Ovary (tissue), 7 donors: ENCODE measurements at regions not wholly inside any gene's neighbourhood (a gene's known extent, or its start where the extent isn't known, plus 50 kb on each side); places are given as distances from the start of the nearest gene placed in this dataset.

Experiments
- DNase-seq, 5 donors: peaks; one replicate each; pipeline ENCODE4 v3.0.0-alpha.2; 2019 to 2020
- H3K27ac ChIP-seq, 2 donors: fragments of 200-600 bp; one replicate each; pipeline versions ENCODE4 v1.5.1 to v1.8.0; 2019 to 2022
- H3K27me3 ChIP-seq: fragments of 200-600 bp; one replicate; pipeline ENCODE4 v1.8.0; 2022
- H3K36me3 ChIP-seq: fragments of 200-600 bp; sonication (generic); one replicate; pipeline ENCODE4 v1.5.1; 2019
- H3K4me1 ChIP-seq: one replicate; pipeline ENCODE4 v1.8.1; 2013; ENCODE audit warnings: mild to moderate bottlenecking, moderate library complexity; ENCODE audit not compliant: insufficient read depth
- H3K4me3 ChIP-seq: fragments of 200-600 bp; sonication (generic); one replicate; pipeline ENCODE4 v1.5.1; 2017
- H3K9me3 ChIP-seq, 2 donors: fragments of 200-600 bp in 1 of 2; sonication (generic) in 1 of 2; one replicate each; pipeline versions ENCODE4 v1.5.1 to v1.8.1; 2013 to 2019; ENCODE audit warnings: mild to moderate bottlenecking in 1 of 2, moderate library complexity in 1 of 2
- EP300 ChIP-seq: sonication (generic); formaldehyde crosslinking; IDR thresholded peaks from one replicate; pipeline ENCODE4 v1.6.1; 2017; ENCODE audit warnings: antibody characterized with exemption
- POLR2A ChIP-seq: fragments of 450-650 bp; IDR thresholded peaks from one replicate; pipeline ENCODE4 v1.6.1; 2017; ENCODE audit warnings: antibody characterized with exemption, mild to moderate bottlenecking, moderate library complexity
- WGBS, 3 donors: extraction: QIAGEN DNeasy Blood & Tissue Kit in 1 of 3; methylation state at CpG; one replicate each; pipeline versions ENCODE4 v1.1.5 to v1.1.7; 2013 to 2017; 5-methylcytosine and 5-hydroxymethylcytosine counted together
- intact Hi-C, 4 donors: fragments of 100-400 bp; cut with DNase I; formaldehyde crosslinking; loops; one replicate each; pipeline versions ENCODE4 v1.11.0 to v1.15.1; 2022 to 2023
- TF ChIP-seq, protein P1 (sequence below), 3 donors: fragments of 450-650 bp in 2 of 3; fragments of 200-600 bp in 1 of 3; IDR thresholded peaks; one replicate each; pipeline versions ENCODE4 v1.5.1 to v1.8.0; 2016 to 2022; ENCODE audit warnings: antibody characterized with exemption in 3 of 3, mild to moderate bottlenecking in 1 of 3
- donor health status: DM: no; HTN: no; CAD: no; lungs with moderate emphysema.
- donor health status: DM: no; HTN: no; CAD: no.
- donor health status: Bipolar disorder and iron deficiency.
- donor health status: DM: no; HTN: no; CAD: no.
- donor health status: DM: yes; HTN: yes; CAD: no.

DNA sequence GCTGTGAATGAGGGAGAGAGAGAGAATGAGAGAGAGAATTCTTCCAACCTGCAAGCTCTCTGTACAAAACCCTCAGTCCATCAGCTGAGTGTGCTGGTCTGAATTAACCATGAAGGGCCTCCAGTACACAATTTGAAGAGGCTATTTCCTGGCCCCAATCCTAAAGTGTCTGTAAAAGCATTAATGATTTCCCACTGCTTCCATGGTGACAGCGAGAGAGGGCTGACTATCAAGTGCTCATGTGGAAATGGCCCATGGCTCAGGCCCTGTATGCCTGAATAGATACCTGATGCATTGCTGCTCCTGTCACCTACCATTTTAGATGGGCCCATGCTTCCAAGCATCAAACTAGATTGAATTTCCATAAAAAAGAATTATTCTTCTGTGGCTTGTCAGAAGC, 592.4 kb downstream of the KIF4B start:
- Histone ChIP-seq H3K27ac (no peak overlapping the region), H3K36me3 (no peaks in the 10 kb centered on the region), H3K27me3 (no peaks in the 10 kb centered on the region), H3K4me3 (no peak overlapping the region), H3K9me3 (no peaks in the 10 kb centered on the region), H3K4me1 (no peaks in the 10 kb centered on the region)
- TF ChIP-seq POLR2A (no peak), EP300 (no peak)
- TF ChIP-seq, protein P1, sequence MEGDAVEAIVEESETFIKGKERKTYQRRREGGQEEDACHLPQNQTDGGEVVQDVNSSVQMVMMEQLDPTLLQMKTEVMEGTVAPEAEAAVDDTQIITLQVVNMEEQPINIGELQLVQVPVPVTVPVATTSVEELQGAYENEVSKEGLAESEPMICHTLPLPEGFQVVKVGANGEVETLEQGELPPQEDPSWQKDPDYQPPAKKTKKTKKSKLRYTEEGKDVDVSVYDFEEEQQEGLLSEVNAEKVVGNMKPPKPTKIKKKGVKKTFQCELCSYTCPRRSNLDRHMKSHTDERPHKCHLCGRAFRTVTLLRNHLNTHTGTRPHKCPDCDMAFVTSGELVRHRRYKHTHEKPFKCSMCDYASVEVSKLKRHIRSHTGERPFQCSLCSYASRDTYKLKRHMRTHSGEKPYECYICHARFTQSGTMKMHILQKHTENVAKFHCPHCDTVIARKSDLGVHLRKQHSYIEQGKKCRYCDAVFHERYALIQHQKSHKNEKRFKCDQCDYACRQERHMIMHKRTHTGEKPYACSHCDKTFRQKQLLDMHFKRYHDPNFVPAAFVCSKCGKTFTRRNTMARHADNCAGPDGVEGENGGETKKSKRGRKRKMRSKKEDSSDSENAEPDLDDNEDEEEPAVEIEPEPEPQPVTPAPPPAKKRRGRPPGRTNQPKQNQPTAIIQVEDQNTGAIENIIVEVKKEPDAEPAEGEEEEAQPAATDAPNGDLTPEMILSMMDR (IDR thresholded peaks at IDR 0.05) = no peak
- DNase-seq = no peak
- intact Hi-C loops = no loop called here
- WGBS, 3 donors = 92 to 95% (median 93%) methylated on average over 1 of the region's 1 CpG

DNA sequence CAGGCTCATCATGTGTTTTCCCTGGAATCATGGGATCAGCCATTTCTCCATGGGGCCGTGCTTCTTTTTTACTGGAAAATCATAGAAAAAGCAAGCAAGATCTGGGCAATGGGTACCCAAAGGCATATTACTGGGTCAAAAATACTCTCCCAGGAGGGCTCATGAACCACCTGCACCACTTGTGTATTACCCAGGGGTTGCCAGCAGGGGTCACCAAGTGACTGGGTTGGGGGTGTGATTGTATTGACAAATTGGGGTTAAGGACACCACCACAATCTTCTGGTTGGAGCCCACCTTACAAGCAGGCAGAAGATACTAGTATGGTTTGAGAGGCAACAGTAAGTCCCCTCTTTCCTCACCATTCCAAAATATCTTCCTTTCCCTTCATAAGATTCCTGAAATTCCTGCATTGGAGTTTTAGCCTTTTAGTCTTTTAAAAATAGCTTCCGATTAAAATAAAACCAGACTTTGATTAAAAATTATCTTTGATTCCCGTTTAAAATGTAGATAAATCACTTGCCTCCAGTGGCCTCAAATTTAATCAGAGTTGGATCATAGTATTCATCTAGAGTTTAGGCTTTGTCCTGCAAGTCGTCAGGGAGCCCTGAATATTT, 603.3 kb downstream of the KIF4B start:
- TF ChIP-seq, protein P1 (IDR thresholded peaks at IDR 0.05) = peak in 1 of 3 donors; percentile 24
- TF ChIP-seq POLR2A = no peak
- Histone ChIP-seq H3K9me3 (no peaks in the 10 kb centered on the region), H3K27ac (no peak overlapping the region), H3K4me3 (no peak overlapping the region), H3K4me1 (no peaks in the 10 kb centered on the region), H3K36me3 (no peaks in the 10 kb centered on the region), H3K27me3 (no peaks in the 10 kb centered on the region)
- peak in 3 of 5 donors; percentile 18 to 48 (median 24) for DNase-seq
- 39 to 50% (median 42%) methylated on average over 4 of the region's 4 CpGs for WGBS, 3 donors
- intact Hi-C loops = no loop called here

DNA sequence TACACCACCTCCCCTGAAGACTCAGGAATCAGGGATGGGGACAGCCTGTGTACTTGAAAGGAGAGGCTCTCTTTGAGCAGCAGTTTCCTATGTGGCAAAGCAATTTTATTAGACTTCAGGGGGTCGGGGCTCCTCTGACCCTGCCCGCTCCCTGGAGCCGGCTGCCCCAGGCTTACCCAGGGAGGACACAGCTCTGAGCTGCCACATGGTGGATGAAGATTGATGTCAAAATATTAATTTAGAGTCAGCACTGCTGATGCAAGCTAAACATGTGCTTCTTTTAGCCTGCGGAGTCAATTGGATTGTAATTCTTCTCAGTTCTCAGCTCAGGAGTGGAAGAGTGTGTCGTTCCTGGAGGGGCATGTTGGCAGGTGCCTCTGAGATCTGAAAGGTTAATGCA, 606.1 kb downstream of the KIF4B start:
- TF ChIP-seq POLR2A = no peak
- TF ChIP-seq EP300 = no peak
- TF ChIP-seq, protein P1 (IDR thresholded peaks at IDR 0.05) = no peak
- Histone ChIP-seq H3K9me3 (no peaks in the 10 kb centered on the region), H3K27ac (no peak overlapping the region), H3K27me3 (no peaks in the 10 kb centered on the region), H3K4me3 (no peak overlapping the region), H3K4me1 (no peaks in the 10 kb centered on the region), H3K36me3 (no peaks in the 10 kb centered on the region)
- no peak for DNase-seq
- WGBS, 3 donors = 78 to 85% (median 81%) methylated on average over 5 of the region's 5 CpGs
- intact Hi-C loops = loop anchor here in 1 of 4 donors (10.0 kb wide), 1 partner anchor 1205 kb away; no protein-coding TSS in a partner anchor

DNA sequence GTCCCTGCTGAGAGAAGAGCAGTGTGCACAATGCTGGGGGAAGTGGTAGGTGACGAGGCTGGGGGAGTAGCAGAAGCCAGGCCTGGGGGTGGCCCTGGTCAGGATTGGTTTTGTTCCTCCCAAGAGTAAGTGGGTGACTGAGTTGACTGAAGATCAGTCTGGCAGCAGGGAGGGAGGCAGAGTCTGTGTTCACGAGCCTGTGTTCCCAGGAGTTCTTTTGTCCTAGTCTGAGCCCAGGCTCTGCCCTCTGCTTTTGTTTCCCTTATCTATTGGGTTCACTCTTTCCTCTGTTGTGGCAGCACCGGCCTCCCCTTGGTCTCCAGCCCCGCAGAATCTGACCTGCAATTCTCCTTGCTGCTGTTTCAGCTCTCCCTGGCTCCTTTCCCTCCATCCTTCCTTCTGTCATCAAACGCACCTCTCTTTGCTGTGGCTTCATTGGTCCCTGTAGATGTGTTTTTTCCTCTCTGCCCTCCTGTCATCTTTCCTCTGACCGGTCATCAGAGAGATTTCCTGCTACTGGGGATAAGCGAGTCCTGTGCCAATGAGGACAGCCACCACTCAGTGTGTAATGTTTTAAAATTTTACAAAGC, 607.4 kb downstream of the KIF4B start:
- no peak for DNase-seq
- no peaks in the 10 kb centered on the region for H3K27me3 ChIP-seq
- no peak overlapping the region for H3K4me3 ChIP-seq
- no peak overlapping the region for H3K27ac ChIP-seq
- WGBS, 3 donors = 70 to 80% (median 78%) methylated on average over 7 of the region's 7 CpGs
- H3K36me3 ChIP-seq = no peaks in the 10 kb centered on the region
- intact Hi-C loops = loop anchor here in 1 of 4 donors (10.0 kb wide), 1 partner anchor 1204 kb away; no protein-coding TSS in a partner anchor
- H3K9me3 ChIP-seq = no peaks in the 10 kb centered on the region
- TF ChIP-seq EP300 (no peak), POLR2A (no peak)
- TF ChIP-seq, protein P1 (IDR thresholded peaks at IDR 0.05) = no peak
- H3K4me1 ChIP-seq = no peaks in the 10 kb centered on the region
